HFFc6 (cell line): ENCODE measurements at regions not wholly inside any gene's neighbourhood (a gene's known extent, or its start where the extent isn't known, plus 50 kb on each side); places are given as distances from the start of the nearest gene placed in this dataset.

ENCODE experiments used
- DNase-seq: peaks from one replicate; pipeline ENCODE4 v3.0.0-alpha.2; 2018
- H3K27ac Mint-ChIP-seq: 2 replicates; pipeline ENCODE4 v1.8.0; 2020; ENCODE audit warnings: mild to moderate bottlenecking, mixed read lengths
- H3K27me3 Mint-ChIP-seq: 2 replicates; pipeline ENCODE4 v1.8.0; 2021; ENCODE audit warnings: mild to moderate bottlenecking, moderate library complexity, mixed read lengths; ENCODE audit not compliant: insufficient read depth
- H3K36me3 Mint-ChIP-seq: 2 replicates; pipeline ENCODE4 v1.8.0; 2021; ENCODE audit warnings: low read depth, mixed read lengths
- H3K4me1 Mint-ChIP-seq: 2 replicates; pipeline ENCODE4 v1.8.0; 2020; ENCODE audit warnings: low read depth, mixed read lengths
- H3K4me3 Mint-ChIP-seq: 2 replicates; pipeline ENCODE4 v1.8.0; 2020; ENCODE audit warnings: mild to moderate bottlenecking, moderate library complexity, mixed read lengths
- H3K9me3 Mint-ChIP-seq: 2 replicates; pipeline ENCODE4 v1.8.0; 2020; ENCODE audit warnings: mild to moderate bottlenecking, mixed read lengths
- TF ChIP-seq, protein P1 (sequence below): fragments of 200-600 bp; sonication (generic); IDR thresholded peaks from 2 replicates; pipeline ENCODE4 v1.5.0; 2021; ENCODE audit warnings: antibody characterized with exemption, mild to moderate bottlenecking

DNA sequence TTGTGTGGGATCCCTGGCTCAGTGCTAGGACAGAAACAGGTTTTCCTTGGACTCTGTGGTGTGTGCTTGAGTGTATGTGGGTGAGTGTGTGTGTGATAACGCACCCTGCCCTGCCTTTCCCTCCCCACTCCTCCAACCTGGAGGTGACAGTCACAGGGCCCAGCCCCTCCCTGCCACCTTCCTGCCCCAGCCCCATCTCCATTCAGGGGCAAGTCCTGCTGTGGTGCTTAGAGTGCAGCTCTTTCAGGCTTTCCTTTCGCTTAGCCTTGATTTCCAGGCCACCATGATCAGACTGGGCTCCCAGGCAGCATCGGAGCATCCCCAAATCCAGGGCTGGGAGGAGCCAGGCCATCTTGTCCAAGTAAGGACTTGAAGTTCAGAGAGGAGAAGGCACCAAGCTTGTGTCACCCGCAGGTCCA is 185.2 kb downstream of the ZFP36L2 start:
- Mint-ChIP-seq H3K9me3 (no peaks in the 10 kb centered on the region), H3K27me3 (no peaks in the 10 kb centered on the region), H3K4me1 (peaks cover 69% of the 10 kb centered on the region), H3K4me3 (peak overlapping the region; percentile 42; the same call in 1 of the 2 replicates), H3K27ac (peak overlapping the region; percentile 88), H3K36me3 (no peaks in the 10 kb centered on the region)
- no peak for DNase-seq
- TF ChIP-seq, protein P1, sequence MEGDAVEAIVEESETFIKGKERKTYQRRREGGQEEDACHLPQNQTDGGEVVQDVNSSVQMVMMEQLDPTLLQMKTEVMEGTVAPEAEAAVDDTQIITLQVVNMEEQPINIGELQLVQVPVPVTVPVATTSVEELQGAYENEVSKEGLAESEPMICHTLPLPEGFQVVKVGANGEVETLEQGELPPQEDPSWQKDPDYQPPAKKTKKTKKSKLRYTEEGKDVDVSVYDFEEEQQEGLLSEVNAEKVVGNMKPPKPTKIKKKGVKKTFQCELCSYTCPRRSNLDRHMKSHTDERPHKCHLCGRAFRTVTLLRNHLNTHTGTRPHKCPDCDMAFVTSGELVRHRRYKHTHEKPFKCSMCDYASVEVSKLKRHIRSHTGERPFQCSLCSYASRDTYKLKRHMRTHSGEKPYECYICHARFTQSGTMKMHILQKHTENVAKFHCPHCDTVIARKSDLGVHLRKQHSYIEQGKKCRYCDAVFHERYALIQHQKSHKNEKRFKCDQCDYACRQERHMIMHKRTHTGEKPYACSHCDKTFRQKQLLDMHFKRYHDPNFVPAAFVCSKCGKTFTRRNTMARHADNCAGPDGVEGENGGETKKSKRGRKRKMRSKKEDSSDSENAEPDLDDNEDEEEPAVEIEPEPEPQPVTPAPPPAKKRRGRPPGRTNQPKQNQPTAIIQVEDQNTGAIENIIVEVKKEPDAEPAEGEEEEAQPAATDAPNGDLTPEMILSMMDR = no peak

DNA sequence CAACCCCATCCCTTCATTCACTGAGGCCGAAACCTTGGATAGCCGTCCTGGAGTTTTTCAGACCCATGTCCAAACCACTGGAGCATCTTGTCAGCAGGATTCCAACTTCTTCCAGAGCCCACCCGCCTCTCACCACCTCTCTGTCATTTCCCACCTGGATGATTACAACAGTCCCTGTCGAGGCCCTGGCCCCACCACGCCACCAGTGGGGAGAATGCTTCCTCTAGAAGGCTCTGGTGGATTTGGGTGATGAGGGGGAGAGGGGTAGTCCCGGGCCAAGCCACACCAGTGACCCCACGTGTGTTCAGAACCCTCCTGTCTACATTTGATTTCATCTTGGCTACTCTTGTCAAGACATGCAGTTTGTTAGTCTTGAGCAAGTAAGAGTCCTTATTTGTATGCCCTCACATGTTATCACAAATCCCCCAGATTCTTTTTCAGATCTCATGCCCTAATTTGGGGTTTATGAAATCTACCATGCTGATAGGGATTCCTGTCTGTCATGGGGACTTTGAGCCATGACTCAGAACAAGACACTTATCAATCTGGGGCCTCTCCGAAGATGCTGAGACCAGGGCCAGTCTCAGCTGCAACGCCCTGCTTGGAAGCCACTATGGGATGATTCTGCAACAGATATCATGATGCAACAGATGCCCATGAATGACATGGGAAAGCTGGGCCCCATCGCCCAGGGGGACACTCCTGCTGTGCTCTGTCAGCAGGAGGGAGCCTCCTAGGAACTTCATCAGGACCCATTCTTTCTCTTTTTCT is 186.1 kb downstream of the ZFP36L2 start:
- TF ChIP-seq, protein P1 = no peak
- peak overlapping the region; percentile 45 for H3K27ac Mint-ChIP-seq
- no peak overlapping the region for H3K4me3 Mint-ChIP-seq
- peaks cover 63% of the 10 kb centered on the region for H3K4me1 Mint-ChIP-seq
- no peaks in the 10 kb centered on the region for H3K27me3 Mint-ChIP-seq
- H3K36me3 Mint-ChIP-seq = no peaks in the 10 kb centered on the region
- DNase-seq = no peak
- H3K9me3 Mint-ChIP-seq = no peaks in the 10 kb centered on the region

DNA sequence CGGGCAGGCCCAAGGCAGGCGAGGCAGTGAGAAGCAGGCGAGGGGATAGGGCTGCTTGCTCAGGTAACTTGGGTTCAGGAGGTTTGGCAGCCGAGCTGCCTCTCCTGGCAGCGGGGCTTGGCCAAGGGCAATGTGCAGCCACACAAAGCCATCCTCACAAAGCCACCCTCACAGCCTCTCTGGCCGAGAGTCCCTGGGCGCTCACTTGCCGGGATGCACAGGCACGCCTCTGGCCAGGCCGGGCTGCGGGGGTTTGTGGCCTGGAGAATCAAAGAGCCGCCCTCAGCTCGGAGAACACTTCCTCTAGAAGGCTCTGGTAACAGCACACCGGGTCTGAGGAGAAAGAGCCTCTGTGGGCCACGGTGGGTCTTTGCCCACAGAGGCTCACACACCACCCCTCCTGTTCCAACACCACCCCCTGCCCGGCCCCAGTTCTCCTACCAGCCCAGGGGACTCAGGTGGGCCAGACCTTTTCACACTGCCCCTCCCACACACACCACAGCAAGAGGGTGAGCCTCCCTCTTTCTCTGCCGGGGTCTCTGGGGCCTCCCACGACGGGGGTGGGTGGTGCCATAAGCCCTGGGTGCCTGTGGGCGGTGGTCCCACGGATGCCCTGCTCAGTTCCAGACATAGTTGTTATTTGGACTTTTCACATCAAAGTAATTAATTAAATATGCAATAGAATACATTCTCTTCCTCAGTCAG is 186.9 kb downstream of the ZFP36L2 start:
- peak overlapping the region; percentile 95 for H3K27ac Mint-ChIP-seq
- H3K36me3 Mint-ChIP-seq = no peaks in the 10 kb centered on the region
- TF ChIP-seq, protein P1 = no peak
- no peaks in the 10 kb centered on the region for H3K9me3 Mint-ChIP-seq
- peaks cover 62% of the 10 kb centered on the region for H3K4me1 Mint-ChIP-seq
- H3K4me3 Mint-ChIP-seq = no peak overlapping the region
- H3K27me3 Mint-ChIP-seq = no peaks in the 10 kb centered on the region
- no peak for DNase-seq

DNA sequence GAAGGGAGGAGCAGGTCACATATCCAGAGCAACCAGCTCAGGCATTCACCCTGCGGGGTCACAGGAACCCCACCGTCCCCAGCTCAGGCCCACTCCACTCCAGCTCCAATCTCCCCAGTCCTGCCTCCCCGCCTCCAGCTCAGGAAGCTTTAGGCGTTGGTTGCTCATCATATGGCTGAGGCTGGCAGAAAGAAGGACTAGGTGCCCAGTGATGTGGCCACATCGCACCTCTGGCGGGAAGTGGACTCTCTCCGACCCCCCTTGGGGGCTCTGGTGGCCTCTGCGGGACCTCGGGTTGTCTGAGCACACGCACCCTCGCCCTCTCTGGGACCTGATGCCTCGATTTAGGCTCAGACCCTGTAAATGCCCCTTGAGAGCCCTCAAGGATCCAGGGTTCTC is 187.7 kb downstream of the ZFP36L2 start:
- no peak overlapping the region; the same call in 1 of the 2 replicates for H3K4me3 Mint-ChIP-seq

DNA sequence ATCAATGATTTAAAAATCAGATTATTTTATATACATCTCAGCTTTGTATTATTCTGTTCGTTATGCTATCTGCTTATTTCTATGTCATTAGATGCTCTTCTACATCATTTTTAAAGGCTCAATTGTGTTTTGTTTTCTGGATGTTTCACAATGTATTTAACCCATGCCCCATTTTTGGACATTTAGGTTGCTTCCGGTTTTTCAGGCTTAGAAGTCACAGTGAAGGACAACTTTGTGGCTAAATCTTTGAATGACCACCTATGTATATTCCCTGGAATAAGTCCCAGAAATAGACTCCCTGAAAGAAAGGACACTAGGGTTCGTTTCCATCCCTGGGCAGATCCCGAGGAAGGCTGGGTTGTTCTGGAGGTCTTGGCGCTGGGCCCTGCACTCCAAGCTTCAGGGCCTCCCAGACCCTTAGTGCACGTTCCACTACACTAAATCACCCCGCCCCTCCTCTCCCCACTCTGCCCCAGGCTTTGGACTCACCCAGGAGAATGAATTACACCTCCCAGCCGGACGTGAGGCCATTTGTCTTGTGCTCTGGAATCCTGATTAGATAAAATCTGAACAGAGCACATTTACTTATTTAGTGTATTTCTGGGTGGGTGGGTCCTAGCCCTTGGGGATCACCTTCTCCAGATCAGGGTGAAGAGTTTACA is 188.2 kb downstream of the ZFP36L2 start:
- H3K4me3 Mint-ChIP-seq = no peak overlapping the region; the same call in 1 of the 2 replicates
- peak; percentile 79 for DNase-seq
- no peaks in the 10 kb centered on the region for H3K27me3 Mint-ChIP-seq
- TF ChIP-seq, protein P1 = no peak
- H3K36me3 Mint-ChIP-seq = no peaks in the 10 kb centered on the region
- H3K9me3 Mint-ChIP-seq = no peaks in the 10 kb centered on the region
- H3K4me1 Mint-ChIP-seq = peaks cover 54% of the 10 kb centered on the region
- H3K27ac Mint-ChIP-seq = peak overlapping the region; percentile 95

More for the DNA sequence above, 187.7 kb downstream of the ZFP36L2 start:
- H3K9me3 Mint-ChIP-seq = no peaks in the 10 kb centered on the region
- peaks cover 59% of the 10 kb centered on the region for H3K4me1 Mint-ChIP-seq
- no peaks in the 10 kb centered on the region for H3K36me3 Mint-ChIP-seq
- DNase-seq = peak; percentile 15
- TF ChIP-seq, protein P1 = no peak
- no peaks in the 10 kb centered on the region for H3K27me3 Mint-ChIP-seq
- H3K27ac Mint-ChIP-seq = peak overlapping the region; percentile 95
